Left lung (tissue), 4 donors: ENCODE measurements at regions not wholly inside any gene's neighbourhood (a gene's known extent, or its start where the extent isn't known, plus 50 kb on each side); places are given as distances from the start of the nearest gene placed in this dataset.

Experiments
- ATAC-seq: fragments of 200-7000 bp; cut with Tn5 transposase; one replicate; pipeline ENCODE4 v1.9.1; 2020; ENCODE audit warnings: moderate library complexity
- DNase-seq, 4 donors: peaks; one replicate each; pipeline ENCODE4 v3.0.0-alpha.2; 2013 to 2020
- H3K27ac ChIP-seq, 2 donors: fragments of 200-600 bp; sonication (generic) in 1 of 2; one replicate each; pipeline versions ENCODE4 v1.5.0 to v1.8.0; 2020 to 2021
- H3K27me3 ChIP-seq, 2 donors: fragments of 200-600 bp; sonication (generic) in 1 of 2; one replicate each; pipeline versions ENCODE4 v1.5.0 to v1.8.0; 2020 to 2021
- H3K36me3 ChIP-seq, 2 donors: fragments of 200-600 bp; sonication (generic) in 1 of 2; one replicate each; pipeline versions ENCODE4 v1.5.0 to v1.8.0; 2020 to 2021
- H3K4me1 ChIP-seq, 2 donors: fragments of 200-600 bp; one replicate each; pipeline ENCODE4 v1.8.0; 2021
- H3K4me3 ChIP-seq, 2 donors: fragments of 200-600 bp; sonication (generic) in 1 of 2; one replicate each; pipeline versions ENCODE4 v1.5.0 to v1.8.0; 2020 to 2021; ENCODE audit warnings: mild to moderate bottlenecking in 1 of 2
- H3K9me3 ChIP-seq, 2 donors: fragments of 200-600 bp; sonication (generic) in 1 of 2; one replicate each; pipeline versions ENCODE4 v1.5.0 to v1.8.0; 2020 to 2021
- intact Hi-C, 2 donors: fragments of 100-400 bp; cut with DNase I; formaldehyde crosslinking; loops; one replicate each; pipeline versions ENCODE4 v1.11.2 to v1.14.2; 2022
- TF ChIP-seq, protein P1 (sequence below), 2 donors: fragments of 200-600 bp; sonication (generic) in 1 of 2; IDR thresholded peaks; one replicate each; pipeline versions ENCODE4 v1.5.0 to v1.8.0; 2021; ENCODE audit warnings: antibody characterized with exemption in 2 of 2
- donor health status: DM: no; HTN: yes; CAD: no.
- donor health status: DM: no; HTN: no; CAD: no.

DNA sequence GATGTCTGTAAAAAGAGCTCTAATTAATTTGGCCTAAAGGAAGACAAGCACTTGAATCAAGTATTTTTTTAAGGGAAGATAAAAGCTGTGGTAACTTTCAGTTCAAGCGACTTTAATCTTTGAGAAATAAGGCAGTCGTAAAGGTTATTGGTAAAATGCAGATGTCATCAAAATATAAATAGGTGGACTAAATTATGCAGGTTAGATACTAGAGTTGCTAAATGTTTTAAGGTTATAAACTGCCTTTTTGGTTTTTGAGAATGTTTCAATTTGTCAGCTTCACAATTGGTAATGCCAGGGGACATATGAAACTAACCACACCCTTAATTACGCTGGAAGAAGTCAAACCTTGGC is 159.5 kb upstream of the OLIG3 start:
- Histone ChIP-seq H3K27me3 (no peaks in the 10 kb centered on the region), H3K9me3 (peaks cover 0 to 40% of the 10 kb centered on the region in 2 donors), H3K36me3 (no peaks in the 10 kb centered on the region), H3K4me1 (no peaks in the 10 kb centered on the region), H3K4me3 (no peak overlapping the region), H3K27ac (no peak overlapping the region)
- ATAC-seq: no peak
- TF ChIP-seq, protein P1, sequence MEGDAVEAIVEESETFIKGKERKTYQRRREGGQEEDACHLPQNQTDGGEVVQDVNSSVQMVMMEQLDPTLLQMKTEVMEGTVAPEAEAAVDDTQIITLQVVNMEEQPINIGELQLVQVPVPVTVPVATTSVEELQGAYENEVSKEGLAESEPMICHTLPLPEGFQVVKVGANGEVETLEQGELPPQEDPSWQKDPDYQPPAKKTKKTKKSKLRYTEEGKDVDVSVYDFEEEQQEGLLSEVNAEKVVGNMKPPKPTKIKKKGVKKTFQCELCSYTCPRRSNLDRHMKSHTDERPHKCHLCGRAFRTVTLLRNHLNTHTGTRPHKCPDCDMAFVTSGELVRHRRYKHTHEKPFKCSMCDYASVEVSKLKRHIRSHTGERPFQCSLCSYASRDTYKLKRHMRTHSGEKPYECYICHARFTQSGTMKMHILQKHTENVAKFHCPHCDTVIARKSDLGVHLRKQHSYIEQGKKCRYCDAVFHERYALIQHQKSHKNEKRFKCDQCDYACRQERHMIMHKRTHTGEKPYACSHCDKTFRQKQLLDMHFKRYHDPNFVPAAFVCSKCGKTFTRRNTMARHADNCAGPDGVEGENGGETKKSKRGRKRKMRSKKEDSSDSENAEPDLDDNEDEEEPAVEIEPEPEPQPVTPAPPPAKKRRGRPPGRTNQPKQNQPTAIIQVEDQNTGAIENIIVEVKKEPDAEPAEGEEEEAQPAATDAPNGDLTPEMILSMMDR (IDR thresholded peaks at IDR 0.05): no peak
- intact Hi-C loops: no loop called here
- no peak for DNase-seq

GRCh38 chr6:137654365-137654981 is 160.3 kb upstream of the OLIG3 start:
- no peaks in the 10 kb centered on the region for H3K4me1 ChIP-seq
- TF ChIP-seq, protein P1 (IDR thresholded peaks at IDR 0.05): no peak
- no peaks in the 10 kb centered on the region for H3K36me3 ChIP-seq
- DNase-seq (no peak), ATAC-seq (no peak)
- no peak overlapping the region for H3K4me3 ChIP-seq
- H3K27me3 ChIP-seq: no peaks in the 10 kb centered on the region
- H3K9me3 ChIP-seq: peaks cover 0 to 40% of the 10 kb centered on the region in 2 donors
- intact Hi-C loops: no loop called here
- H3K27ac ChIP-seq: no peak overlapping the region

DNA sequence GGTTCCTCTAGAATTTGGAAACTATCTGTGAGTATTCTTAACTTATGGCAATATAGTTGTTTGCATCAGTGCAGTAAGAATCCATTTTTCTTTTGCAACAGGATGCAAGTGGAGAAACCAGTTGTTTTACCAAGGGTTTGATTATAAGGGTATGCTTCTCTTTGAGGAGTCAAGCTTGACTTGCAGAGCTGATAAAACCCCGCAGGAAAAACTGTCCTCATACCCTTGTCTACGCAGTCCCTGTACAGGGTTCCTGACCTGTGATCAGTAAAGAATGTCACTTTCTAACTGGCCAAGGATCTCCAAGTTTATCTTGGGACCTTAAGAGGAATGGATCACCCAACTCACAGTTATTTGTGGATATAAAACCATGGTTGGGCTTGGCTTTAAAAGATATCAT is 161.1 kb upstream of the OLIG3 start:
- no peak for DNase-seq
- TF ChIP-seq, protein P1 (IDR thresholded peaks at IDR 0.05): no peak
- no peaks in the 10 kb centered on the region for H3K36me3 ChIP-seq
- H3K9me3 ChIP-seq: peaks cover 0 to 40% of the 10 kb centered on the region in 2 donors
- H3K4me3 ChIP-seq: no peak overlapping the region
- no peaks in the 10 kb centered on the region for H3K27me3 ChIP-seq
- H3K27ac ChIP-seq: no peak overlapping the region
- no peak for ATAC-seq
- H3K4me1 ChIP-seq: no peaks in the 10 kb centered on the region
- intact Hi-C loops: no loop called here

GRCh38 chr6:137656735-137657134 is 162.5 kb upstream of the OLIG3 start:
- Histone ChIP-seq H3K36me3 (no peaks in the 10 kb centered on the region), H3K4me1 (no peaks in the 10 kb centered on the region), H3K27me3 (no peaks in the 10 kb centered on the region), H3K27ac (no peak overlapping the region), H3K9me3 (peaks cover 0 to 40% of the 10 kb centered on the region in 2 donors), H3K4me3 (no peak overlapping the region)
- TF ChIP-seq, protein P1 (IDR thresholded peaks at IDR 0.05): no peak
- ATAC-seq (no peak), DNase-seq (no peak)
- intact Hi-C loops: no loop called here

- H3K9me3 ChIP-seq: peaks cover 0 to 40% of the 10 kb centered on the region in 2 donors
- H3K4me3 ChIP-seq: no peak overlapping the region
- H3K36me3 ChIP-seq: no peaks in the 10 kb centered on the region
- H3K27ac ChIP-seq: no peak overlapping the region
- intact Hi-C loops: no loop called here
- no peak for DNase-seq
- no peaks in the 10 kb centered on the region for H3K27me3 ChIP-seq
- ATAC-seq: peak; percentile 18
- TF ChIP-seq, protein P1 (IDR thresholded peaks at IDR 0.05): no peak
- no peaks in the 10 kb centered on the region for H3K4me1 ChIP-seq
These were observed 163.2 kb upstream of the OLIG3 start for GRCh38 chr6:137657351-137657911.
